Central memory CD4-positive, alpha-beta T cell (primary cell): ENCODE measurements at regions not wholly inside any gene's neighbourhood (a gene's known extent, or its start where the extent isn't known, plus 50 kb on each side); places are given as distances from the start of the nearest gene placed in this dataset.
A peak's percentile ranks its signal among the peaks of the same experiment; 100 is the strongest.
"Not testable (repeated sequence)": the region's sequence is repeated elsewhere in the genome, so short reads cannot be mapped to it uniquely, and the experiment has no call there.

Experiments
- DNase-seq: peaks from one replicate; pipeline ENCODE4 v3.0.0; 2022

DNA sequence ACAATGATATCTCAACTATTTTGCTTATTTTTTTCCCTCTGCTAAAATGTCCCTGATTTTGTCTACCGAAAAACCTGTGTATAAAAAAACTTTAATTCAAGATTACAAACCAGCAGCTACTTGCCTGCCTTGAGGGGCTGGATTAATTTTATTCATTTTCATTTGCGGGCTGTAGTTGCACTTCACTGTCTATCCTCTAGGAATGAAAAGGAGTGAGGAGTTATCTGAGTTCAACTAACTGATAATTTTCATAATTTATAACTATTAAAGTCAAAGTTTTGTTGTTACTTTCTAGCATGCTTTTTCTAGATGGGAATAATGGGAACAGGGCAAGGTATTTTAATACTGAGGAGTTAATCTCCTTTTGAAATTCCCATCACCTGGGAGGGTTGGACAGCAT lies 50.3 kb upstream of the AGTPBP1 start:
- not testable (repeated sequence) for DNase-seq

- DNase-seq: peak; percentile 75
These were observed 61.4 kb upstream of the AGTPBP1 start for GRCh38 chr9:85802978-85803695.

GRCh38 chr9:85804847-85805133 lies 63.0 kb upstream of the AGTPBP1 start:
- not testable (repeated sequence) for DNase-seq

DNA sequence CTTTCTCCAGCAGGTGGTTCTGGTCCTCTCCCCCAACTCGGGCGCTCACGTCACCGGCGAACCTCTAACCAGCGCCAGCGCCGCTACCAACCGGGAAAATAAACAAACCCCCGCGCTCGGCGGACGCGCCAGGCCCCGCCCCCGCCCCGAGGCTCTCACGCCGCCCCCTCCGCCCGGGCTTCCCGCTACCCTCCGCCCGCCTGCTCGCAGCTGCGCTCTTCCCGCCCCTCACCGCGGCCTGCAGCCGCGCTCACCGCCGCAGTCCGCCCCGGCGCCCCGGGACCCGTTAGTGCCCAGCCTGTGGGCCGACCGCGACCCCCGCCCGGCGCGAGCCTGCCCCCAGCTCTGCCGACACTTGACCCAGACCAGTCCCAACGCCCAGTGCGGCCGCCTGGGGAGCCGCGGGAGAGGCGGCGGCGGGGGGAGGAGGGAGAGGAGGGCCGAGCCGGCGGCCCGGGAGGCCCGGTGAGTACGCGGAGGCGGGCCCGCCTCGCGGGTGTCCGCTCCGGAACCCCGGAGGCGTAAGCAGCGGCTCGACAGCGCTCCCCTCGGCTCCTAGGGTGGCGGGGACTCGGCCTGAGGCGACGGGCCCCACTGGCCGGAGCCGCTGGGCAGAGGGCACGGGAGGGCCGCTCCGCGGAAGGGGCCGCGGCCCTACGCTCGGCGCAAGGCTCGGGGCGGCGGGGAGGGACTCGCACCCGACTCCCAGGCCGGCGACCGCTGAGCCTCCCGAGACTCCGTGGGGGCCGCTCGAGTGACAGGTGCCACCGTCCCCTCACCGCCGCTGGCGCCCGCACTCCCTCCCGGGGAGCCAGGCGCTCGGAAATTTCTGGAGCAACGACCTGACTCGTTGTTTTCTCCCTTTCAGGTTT lies 63.6 kb upstream of the AGTPBP1 start:
- DNase-seq: peak; percentile 78

GRCh38 chr9:85808329-85808728 lies 66.6 kb upstream of the AGTPBP1 start:
- DNase-seq: not testable (repeated sequence)

GRCh38 chr9:85813388-85813787 lies 71.6 kb upstream of the AGTPBP1 start:
- DNase-seq: not testable (repeated sequence)

GRCh38 chr9:85814800-85815199 lies 73.0 kb upstream of the AGTPBP1 start:
- not testable (repeated sequence) for DNase-seq

- peak; percentile 40 for DNase-seq
These were observed 77.2 kb upstream of the AGTPBP1 start for GRCh38 chr9:85818971-85819370.

- not testable (repeated sequence) for DNase-seq
These were observed 78.8 kb upstream of the AGTPBP1 start for GRCh38 chr9:85820598-85820997.

DNA sequence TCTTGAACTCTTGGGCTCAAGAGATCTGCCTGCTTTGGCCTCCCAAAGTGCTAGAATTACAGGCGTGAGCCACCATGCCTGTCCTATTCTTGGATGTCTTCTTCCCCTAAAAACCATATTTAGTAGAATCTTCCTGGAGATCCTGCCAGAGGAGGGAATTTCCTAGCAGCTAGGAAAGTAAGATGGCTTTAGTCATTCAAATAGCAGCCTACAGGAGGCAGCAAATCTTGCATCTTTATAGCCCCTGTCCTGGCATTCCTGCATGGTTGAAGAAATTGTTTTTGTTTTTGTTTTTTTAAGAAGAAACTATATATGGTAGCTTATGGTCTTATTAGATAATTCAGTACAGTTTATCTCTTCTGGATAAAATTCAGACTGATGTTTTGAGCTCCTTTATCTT lies 83.2 kb upstream of the AGTPBP1 start:
- DNase-seq: not testable (repeated sequence)

DNA sequence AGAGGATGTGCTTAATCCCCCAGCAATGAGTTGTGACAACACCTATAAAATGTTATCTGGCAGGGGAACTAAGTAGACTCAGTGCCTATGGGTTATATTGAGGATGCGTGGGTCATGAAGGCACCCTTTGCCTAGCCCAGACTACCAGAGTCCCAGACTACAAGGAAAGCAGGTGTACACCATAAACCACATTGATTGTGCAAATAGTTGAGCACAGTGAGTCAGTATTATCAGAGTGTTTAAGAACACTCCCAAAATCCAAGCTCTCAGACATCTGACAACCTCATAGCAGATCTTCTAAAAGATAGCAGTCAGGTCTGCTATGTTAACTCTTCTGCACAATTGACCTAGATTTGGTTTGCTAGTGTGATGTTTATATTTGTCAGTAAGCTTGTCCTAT lies 92.8 kb upstream of the AGTPBP1 start:
- DNase-seq: not testable (repeated sequence)

GRCh38 chr9:85843949-85844348 lies 97.0 kb upstream of the NAA35 start:
- not testable (repeated sequence) for DNase-seq

DNA sequence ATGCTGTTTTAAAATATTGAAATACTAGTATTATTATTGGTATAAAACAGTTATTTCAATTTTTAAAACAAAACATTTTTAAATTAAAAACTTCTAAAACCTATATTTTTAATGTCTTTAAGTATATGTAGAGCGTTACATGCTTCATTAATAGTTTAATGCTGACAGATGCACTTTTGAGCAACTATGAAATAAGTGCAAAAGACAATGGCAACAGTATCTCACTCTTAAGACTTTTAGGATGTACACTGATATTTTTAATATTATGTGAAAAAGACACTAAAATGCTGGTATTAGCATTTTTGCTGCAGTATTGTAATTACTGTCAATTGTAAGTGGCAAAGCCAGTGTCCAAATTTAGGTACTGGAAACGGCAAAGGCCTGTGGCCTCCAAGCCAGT lies 93.2 kb upstream of the NAA35 start:
- DNase-seq: not testable (repeated sequence)

DNA sequence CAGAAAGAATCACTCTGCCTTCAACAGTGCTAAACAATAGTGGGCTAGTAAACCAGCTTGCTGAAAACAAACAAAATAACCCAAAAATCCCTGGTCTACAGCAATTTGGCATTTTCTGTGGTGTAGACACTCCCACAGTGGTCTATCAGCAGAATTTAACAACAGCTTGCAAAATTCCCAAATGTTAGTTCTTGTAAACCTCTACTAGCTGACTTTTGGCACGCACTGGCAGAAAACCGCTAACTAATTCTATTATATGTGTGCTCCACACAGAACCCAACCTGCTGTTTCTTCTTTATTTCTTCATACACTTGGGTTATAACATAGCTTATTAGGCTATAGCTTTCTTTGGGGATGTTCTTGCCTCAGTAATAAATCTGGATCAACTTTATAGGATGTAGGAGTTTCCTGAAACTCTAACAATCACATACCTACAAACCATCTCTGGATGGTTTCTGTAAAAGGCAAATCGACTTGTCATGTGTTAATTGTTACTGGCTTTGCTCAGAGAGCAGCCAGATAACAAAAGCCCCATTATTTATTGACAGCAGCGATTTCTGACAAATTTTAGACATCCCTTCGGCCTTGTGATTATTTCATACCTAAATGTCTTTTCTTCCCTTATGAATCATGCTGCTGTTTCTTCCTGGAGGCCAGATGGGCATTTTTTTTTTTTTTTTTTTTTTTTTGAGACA lies 82.7 kb upstream of the NAA35 start:
- DNase-seq: no peak

- DNase-seq: no peak
These were observed 81.2 kb upstream of the NAA35 start for GRCh38 chr9:85859765-85860164.

DNA sequence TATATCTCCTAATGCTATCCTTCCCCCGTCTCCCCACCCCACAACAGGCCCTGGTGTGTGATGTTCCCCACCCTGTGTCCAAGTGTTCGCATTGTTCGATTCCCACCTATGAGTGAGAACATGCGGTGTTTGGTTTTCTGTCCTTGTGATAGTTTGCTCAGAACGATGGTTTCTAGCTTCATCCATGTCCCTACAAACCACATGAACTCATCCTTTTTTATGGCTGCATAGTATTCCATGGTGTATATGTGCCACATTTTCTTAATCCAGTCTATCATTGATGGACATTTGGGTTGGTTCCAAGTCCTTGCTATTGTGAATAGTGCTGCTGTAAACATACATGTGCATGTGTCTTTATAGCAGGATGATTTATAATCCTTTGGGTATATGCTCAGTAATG lies 79.1 kb upstream of the NAA35 start:
- DNase-seq: not testable (repeated sequence)

DNA sequence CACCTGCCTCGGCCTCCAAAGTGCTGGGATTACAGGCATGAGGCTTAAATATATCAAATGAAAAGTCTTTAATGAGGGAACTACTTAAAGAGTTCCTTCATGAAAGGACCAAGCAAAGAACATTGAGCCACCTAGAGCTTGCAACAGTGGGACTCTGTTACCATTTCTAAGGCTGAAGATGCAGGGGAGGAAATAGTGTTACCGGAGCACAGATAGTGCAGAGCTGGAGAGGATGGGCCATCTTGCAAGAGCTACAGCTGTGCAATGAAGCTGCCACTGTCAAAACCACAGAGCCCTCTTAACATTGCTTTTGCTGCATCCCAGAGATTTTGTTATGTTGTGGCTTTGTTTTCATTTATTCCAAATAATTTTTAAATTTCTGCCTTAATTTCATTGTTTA lies 77.1 kb upstream of the NAA35 start:
- no peak for DNase-seq

DNA sequence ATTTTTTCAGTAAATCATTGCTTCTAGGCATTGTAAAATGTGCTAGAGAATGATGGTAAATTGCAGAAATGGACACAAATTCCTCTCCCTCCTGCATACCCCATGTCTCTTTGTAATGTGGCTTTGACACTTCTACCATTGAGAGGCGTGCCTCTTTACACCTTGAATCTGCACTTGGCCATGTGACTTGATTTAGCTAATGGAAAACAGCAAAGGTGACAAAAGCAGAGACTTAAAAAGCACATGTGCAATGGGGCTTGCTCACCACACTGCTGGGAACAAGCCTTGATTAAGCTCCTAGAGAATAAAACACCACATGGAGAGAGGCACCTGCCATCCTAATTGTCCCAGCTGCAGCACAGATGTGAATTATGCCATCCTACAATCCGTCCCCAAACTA lies 69.9 kb upstream of the NAA35 start:
- DNase-seq: no peak

- DNase-seq: not testable (repeated sequence)
These were observed 69.3 kb upstream of the NAA35 start for GRCh38 chr9:85871683-85872082.

GRCh38 chr9:85872463-85872862 lies 68.5 kb upstream of the NAA35 start:
- no peak for DNase-seq

GRCh38 chr9:85876628-85877027 lies 64.3 kb upstream of the NAA35 start:
- no peak for DNase-seq

GRCh38 chr9:85878872-85879597 lies 61.9 kb upstream of the NAA35 start:
- not testable (repeated sequence) for DNase-seq

DNA sequence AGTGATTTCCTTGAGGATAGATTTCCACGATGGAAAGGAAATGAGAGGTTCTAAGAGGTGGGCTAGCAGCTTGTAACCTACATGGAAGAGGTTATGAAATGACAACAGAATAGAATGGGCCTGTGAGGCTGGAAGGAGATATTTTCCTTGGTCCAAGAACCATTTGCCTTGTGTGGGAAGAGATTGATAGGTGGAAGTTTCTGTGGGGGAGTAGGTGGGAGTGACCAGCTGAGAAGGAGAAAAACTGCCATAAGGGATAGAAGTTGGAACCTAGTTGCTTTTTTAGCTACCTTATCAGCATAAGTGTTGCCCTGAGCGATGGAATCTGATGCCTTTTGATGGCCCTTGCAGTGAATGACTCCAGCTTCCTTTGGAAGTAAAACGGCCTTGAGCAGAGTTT lies 60.4 kb upstream of the NAA35 start:
- not testable (repeated sequence) for DNase-seq
